ENCODE measurements at regions not wholly inside any gene's neighbourhood (a gene's known extent, or its start where the extent isn't known, plus 50 kb on each side); places are given as distances from the start of the nearest gene placed in this dataset.

GRCh38 chr2:176848844-176849243 is 363.8 kb upstream of the HNRNPA3 start:
- FAIRE-seq (no peak), ATAC-seq (no peak), DNase-seq (ENCODE audit: low spot score) (no peak)
- Histone ChIP-seq H3K27me3 (ENCODE audit: control insufficient read depth in 1 of 2, insufficient read depth in 2 of 2, low read length in 2 of 2) (no peaks in the 10 kb centered on the region), H3K36me3 (replicated peaks in 1 of 2; ENCODE audit: control insufficient read depth in 1 of 2, insufficient read depth in 2 of 2, low read length in 2 of 2) (no peaks in the 10 kb centered on the region), H3K9me3 (ENCODE audit: low read length) (no peaks in the 10 kb centered on the region), H2AFZ (ENCODE audit: low read length) (no peak overlapping the region), H3K9ac (ENCODE audit: insufficient read depth, low read depth, low read length) (no peak overlapping the region), H3K79me2 (ENCODE audit: insufficient read depth, low read length) (no peaks in the 10 kb centered on the region), H3K4me2 (ENCODE audit: low read depth, low read length) (no peak overlapping the region), H3K27ac (ENCODE audit: extremely low read length, insufficient read depth, low read length) (no peak overlapping the region), H3K4me1 (ENCODE audit: insufficient read depth, low read length) (no peaks in the 10 kb centered on the region), H3K4me3 (replicated peaks in 1 of 3; ENCODE audit: insufficient read depth in 1 of 3, low read depth in 2 of 3, low read length in 3 of 3) (no peak overlapping the region), H4K20me1 (ENCODE audit: insufficient read depth, low read length) (no peaks in the 10 kb centered on the region)
- POLR2A ChIA-PET, result no interaction called here
- no TSS peak for BruUV-seq (replicated peaks)
- TF ChIP-seq ZNF788 (CRISPR knock-in tag; IDR thresholded peaks at IDR 0.05; ENCODE audit: borderline replicate concordance) (no peak), POGZ (CRISPR knock-in tag; IDR thresholded peaks at IDR 0.05) (no peak), ZNF720 (CRISPR knock-in tag; IDR thresholded peaks at IDR 0.05) (no peak), EZH2 (conservative IDR thresholded peaks at IDR 0.05; ENCODE audit: low read depth, low read length) (no peak), HES4 (CRISPR knock-in tag; IDR thresholded peaks at IDR 0.05; ENCODE audit: borderline replicate concordance) (no peak), MLX (CRISPR knock-in tag; IDR thresholded peaks at IDR 0.05) (no peak), RXRB (CRISPR knock-in tag; IDR thresholded peaks at IDR 0.05; ENCODE audit: borderline replicate concordance) (no peak), GATAD1 (CRISPR knock-in tag; IDR thresholded peaks at IDR 0.05) (no peak), RBAK (CRISPR knock-in tag; IDR thresholded peaks at IDR 0.05) (no peak), THAP11 (CRISPR knock-in tag; IDR thresholded peaks at IDR 0.05) (no peak), HNRNPUL1 (IDR thresholded peaks at IDR 0.05; ENCODE audit: low read depth, low read length) (no peak), MED8 (CRISPR knock-in tag; IDR thresholded peaks at IDR 0.05; ENCODE audit: insufficient replicate concordance) (no peak), REL (CRISPR knock-in tag; conservative IDR thresholded peaks at IDR 0.05) (no peak), POLR2AphosphoS2 (IDR thresholded peaks at IDR 0.05; ENCODE audit: low read depth, low read length) (no peak), IKZF4 (CRISPR knock-in tag; IDR thresholded peaks at IDR 0.05; ENCODE audit: borderline replicate concordance, low read depth, not compliant biosample characterization) (no peak), ZNF407 (CRISPR knock-in tag; IDR thresholded peaks at IDR 0.05; ENCODE audit: not compliant biosample characterization) (no peak), SSRP1 (CRISPR knock-in tag; IDR thresholded peaks at IDR 0.05) (no peak)
- 43% methylated on average over 8 of the region's 8 CpGs for WGBS (ENCODE audit: low lambda C conversion rate)
- in situ Hi-C loops (cut with HindIII; ENCODE audit: extremely low pct_ligation_motif_present, low pct_unique_long_range_greater_than_20kb) (no loop called here), intact Hi-C loops (cut with micrococcal nuclease; ENCODE audit: unreplicated experiment) (no loop called here)
- CTCF ChIA-PET (ENCODE audit: low intra/inter-chr PET ratio, low total read pairs), result no interaction called here

Data from HepG2 (cell line).